Ascending aorta (tissue), 2 donors: ENCODE measurements at regions not wholly inside any gene's neighbourhood (a gene's known extent, or its start where the extent isn't known, plus 50 kb on each side); places are given as distances from the start of the nearest gene placed in this dataset.

Experiments
- DNase-seq, 2 donors: peaks; one replicate each; pipeline ENCODE4 v3.0.0-alpha.2; 2019; ENCODE audit warnings: low spot score in 2 of 2
- H3K27ac ChIP-seq, 2 donors: fragments of 200-600 bp; sonication (generic); one replicate each; pipeline ENCODE4 v1.5.1; 2016 to 2017; ENCODE audit warnings: mild to moderate bottlenecking in 1 of 2
- H3K27me3 ChIP-seq: fragments of 200-600 bp; sonication (generic); one replicate; pipeline ENCODE4 v1.5.1; 2017
- H3K36me3 ChIP-seq, 2 donors: fragments of 200-600 bp; sonication (generic); one replicate each; pipeline ENCODE4 v1.5.1; 2016
- H3K4me1 ChIP-seq, 2 donors: fragments of 200-600 bp; sonication (generic); one replicate each; pipeline ENCODE4 v1.5.1; 2016 to 2017; ENCODE audit warnings: mild to moderate bottlenecking in 1 of 2
- H3K4me3 ChIP-seq, 2 donors: fragments of 200-600 bp; sonication (generic); one replicate each; pipeline ENCODE4 v1.5.1; 2016 to 2017; ENCODE audit warnings: mild to moderate bottlenecking in 1 of 2
- H3K9me3 ChIP-seq, 2 donors: fragments of 200-600 bp; sonication (generic); one replicate each; pipeline ENCODE4 v1.5.1; 2016
- intact Hi-C: fragments of 100-400 bp; cut with DNase I; formaldehyde crosslinking; loops from one replicate; pipeline ENCODE4 v1.15.1; 2023
- TF ChIP-seq, protein P1 (sequence below), 3 experiments: fragments of 200-600 bp in 2 of 3; fragments of 450-650 bp in 1 of 3; sonication (generic) in 2 of 3; IDR thresholded peaks; one replicate each; pipeline ENCODE4 v1.5.1; 2016 to 2019; ENCODE audit warnings: antibody characterized with exemption in 3 of 3, mild to moderate bottlenecking in 1 of 3, moderate library complexity in 1 of 3

DNA sequence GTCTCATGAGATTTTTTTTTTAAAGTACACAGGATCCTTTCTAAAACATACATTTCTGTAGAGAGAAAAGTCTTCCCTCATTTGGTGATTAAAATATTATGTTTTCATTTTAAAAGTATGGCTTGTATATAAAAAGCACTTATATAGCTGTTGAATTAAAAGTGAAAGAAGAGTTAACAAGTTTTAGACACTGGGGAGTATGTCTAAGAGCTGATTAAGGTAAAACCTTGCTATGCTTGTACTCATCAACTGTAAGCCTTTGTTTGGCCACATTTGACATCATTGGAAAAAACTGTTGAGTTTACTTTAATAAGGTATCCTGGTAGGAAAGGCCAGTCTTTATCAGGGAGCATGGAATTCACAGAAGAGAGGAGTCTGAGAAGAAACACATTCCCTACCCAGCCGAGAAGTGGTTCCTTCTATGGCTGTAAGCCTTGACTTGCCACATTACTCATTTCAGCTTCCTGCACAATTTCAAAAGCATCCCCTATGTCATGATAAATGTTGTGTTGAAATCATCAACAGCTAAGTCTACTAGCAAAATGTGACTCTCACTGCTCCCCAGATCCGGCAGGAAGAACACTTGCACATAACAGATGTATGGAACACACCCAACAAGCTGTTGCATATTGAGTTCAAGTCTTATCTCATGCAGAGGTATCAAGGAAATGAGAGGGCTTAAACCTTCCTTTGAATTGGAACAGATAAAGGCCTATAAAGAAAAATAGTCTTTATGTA is 171.8 kb upstream of the CDK1 start:
- H3K27me3 ChIP-seq: no peaks in the 10 kb centered on the region
- TF ChIP-seq, protein P1, sequence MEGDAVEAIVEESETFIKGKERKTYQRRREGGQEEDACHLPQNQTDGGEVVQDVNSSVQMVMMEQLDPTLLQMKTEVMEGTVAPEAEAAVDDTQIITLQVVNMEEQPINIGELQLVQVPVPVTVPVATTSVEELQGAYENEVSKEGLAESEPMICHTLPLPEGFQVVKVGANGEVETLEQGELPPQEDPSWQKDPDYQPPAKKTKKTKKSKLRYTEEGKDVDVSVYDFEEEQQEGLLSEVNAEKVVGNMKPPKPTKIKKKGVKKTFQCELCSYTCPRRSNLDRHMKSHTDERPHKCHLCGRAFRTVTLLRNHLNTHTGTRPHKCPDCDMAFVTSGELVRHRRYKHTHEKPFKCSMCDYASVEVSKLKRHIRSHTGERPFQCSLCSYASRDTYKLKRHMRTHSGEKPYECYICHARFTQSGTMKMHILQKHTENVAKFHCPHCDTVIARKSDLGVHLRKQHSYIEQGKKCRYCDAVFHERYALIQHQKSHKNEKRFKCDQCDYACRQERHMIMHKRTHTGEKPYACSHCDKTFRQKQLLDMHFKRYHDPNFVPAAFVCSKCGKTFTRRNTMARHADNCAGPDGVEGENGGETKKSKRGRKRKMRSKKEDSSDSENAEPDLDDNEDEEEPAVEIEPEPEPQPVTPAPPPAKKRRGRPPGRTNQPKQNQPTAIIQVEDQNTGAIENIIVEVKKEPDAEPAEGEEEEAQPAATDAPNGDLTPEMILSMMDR (IDR thresholded peaks at IDR 0.05): no peak
- H3K4me3 ChIP-seq: no peak overlapping the region
- H3K27ac ChIP-seq: no peak overlapping the region
- H3K4me1 ChIP-seq: no peaks in the 10 kb centered on the region
- no peaks in the 10 kb centered on the region for H3K36me3 ChIP-seq
- DNase-seq: no peak
- H3K9me3 ChIP-seq: no peaks in the 10 kb centered on the region
- intact Hi-C loops: no loop called here

DNA sequence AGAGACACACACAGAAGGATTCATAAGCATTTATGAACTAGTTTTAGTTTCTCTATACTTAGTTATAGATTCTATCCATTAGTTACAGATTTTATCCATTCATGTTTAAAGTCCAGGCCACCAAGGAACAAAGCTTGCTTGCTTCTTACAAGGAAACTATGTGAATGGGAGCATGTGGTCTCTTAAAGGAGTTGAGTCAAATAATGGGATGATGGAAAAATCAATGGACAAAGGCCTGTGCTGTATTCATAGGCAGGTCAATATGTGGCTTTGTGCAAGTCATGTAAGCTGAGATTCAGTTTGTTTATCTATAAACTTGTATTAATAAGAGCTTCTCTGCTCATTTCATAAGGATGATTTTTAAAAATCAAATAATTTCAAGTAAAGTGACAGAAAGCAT is 172.8 kb upstream of the CDK1 start:
- no peak overlapping the region for H3K27ac ChIP-seq
- DNase-seq: no peak
- TF ChIP-seq, protein P1 (IDR thresholded peaks at IDR 0.05): no peak
- no peak overlapping the region for H3K4me3 ChIP-seq
- no peaks in the 10 kb centered on the region for H3K36me3 ChIP-seq
- no peaks in the 10 kb centered on the region for H3K4me1 ChIP-seq
- H3K9me3 ChIP-seq: no peaks in the 10 kb centered on the region
- no peaks in the 10 kb centered on the region for H3K27me3 ChIP-seq
- intact Hi-C loops: no loop called here

DNA sequence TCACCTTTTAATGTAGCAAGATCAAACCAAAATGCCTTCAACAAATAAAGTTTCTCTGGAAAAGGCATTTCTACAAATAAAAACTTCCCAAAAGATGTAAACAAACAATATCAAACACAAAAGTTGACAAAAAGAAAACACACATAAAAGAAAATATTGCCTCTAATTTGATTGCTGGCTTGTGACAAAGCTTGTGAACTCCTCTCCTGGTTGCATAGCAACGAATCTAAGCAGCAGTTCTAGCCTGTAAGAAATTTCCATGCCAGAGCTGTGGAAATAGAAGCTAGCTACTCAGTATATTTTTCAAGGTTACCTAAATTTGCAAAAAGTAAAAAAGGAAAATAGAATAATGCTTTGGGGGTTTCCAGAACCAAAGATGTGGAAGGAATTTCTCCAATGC is 173.9 kb upstream of the CDK1 start:
- H3K36me3 ChIP-seq: no peaks in the 10 kb centered on the region
- H3K27me3 ChIP-seq: no peaks in the 10 kb centered on the region
- H3K4me1 ChIP-seq: no peaks in the 10 kb centered on the region
- intact Hi-C loops: no loop called here
- no peak for DNase-seq
- H3K27ac ChIP-seq: no peak overlapping the region
- TF ChIP-seq, protein P1 (IDR thresholded peaks at IDR 0.05): no peak
- H3K4me3 ChIP-seq: no peak overlapping the region
- no peaks in the 10 kb centered on the region for H3K9me3 ChIP-seq

DNA sequence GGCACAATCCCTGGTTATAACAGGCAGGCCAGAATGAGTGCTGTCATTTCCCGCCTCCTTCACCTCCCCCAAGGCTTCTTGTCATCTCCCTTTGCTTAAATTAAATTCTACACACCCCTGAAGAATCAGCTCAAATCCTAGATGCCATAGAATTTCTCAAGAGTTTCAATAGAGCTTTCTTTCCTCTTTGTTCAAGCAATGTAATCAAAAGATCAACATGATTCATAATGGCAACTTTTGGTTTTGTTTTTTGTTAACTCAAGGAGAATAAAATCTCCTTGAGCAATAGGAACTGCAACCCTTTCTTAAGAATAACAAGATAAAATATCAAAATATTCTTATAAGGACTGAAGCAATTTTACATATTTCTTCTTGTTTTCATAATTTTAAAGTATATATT is 180.8 kb upstream of the CDK1 start:
- DNase-seq: no peak
- TF ChIP-seq, protein P1 (IDR thresholded peaks at IDR 0.05): no peak
- no peaks in the 10 kb centered on the region for H3K36me3 ChIP-seq
- H3K27ac ChIP-seq: no peak overlapping the region
- no peaks in the 10 kb centered on the region for H3K4me1 ChIP-seq
- H3K9me3 ChIP-seq: no peaks in the 10 kb centered on the region
- intact Hi-C loops: no loop called here
- no peak overlapping the region for H3K4me3 ChIP-seq
- no peaks in the 10 kb centered on the region for H3K27me3 ChIP-seq

DNA sequence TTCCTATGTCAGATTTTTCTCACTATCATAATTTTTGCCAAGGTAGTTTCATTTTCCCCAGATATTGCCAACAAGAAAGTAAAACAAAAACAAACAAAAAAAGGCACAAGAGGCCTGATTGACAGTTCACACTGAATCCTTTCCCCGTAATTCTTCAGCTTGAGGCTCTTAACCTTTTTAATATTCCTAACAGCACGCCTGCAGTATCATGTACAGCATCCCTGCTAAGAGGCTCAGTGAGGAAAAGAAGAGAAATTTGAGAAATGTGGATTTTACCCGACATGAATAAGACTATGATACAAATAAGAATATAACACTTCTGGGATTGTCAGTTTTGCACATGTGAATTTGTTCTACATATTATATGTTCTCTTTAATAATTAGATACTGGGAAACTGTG is 182.4 kb upstream of the CDK1 start:
- TF ChIP-seq, protein P1 (IDR thresholded peaks at IDR 0.05): no peak
- H3K4me3 ChIP-seq: no peak overlapping the region
- no peak for DNase-seq
- H3K36me3 ChIP-seq: no peaks in the 10 kb centered on the region
- intact Hi-C loops: no loop called here
- no peaks in the 10 kb centered on the region for H3K27me3 ChIP-seq
- H3K4me1 ChIP-seq: no peaks in the 10 kb centered on the region
- no peaks in the 10 kb centered on the region for H3K9me3 ChIP-seq
- H3K27ac ChIP-seq: no peak overlapping the region
